ENCODE measurements at regions not wholly inside any gene's neighbourhood (a gene's known extent, or its start where the extent isn't known, plus 50 kb on each side); places are given as distances from the start of the nearest gene placed in this dataset.

DNA sequence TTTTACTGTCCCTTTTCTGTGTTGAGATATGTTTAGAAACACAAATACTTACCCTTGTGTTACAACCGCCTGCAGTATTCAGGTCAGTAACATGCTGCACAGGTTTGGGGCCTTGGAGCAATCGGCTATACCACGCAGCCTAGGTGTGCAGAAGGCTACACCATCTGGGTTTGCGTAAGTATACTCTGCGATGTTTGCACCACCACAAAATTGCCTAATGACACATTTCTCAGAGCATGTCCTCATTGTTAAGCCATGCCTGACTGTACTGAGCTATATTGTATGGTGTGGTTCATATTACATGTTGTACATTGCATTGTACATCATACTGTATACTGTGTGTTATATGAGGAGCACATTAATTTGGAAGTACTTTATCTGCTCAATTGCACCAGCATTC lies 247.4 kb downstream of the RHOU start:
- Mint-ChIP-seq H3K36me3 (ENCODE audit: low read depth) (no peaks in the 10 kb centered on the region), H3K9me3 (no peaks in the 10 kb centered on the region), H3K27me3 (ENCODE audit: low read depth) (peaks cover 5% of the 10 kb centered on the region), H3K4me1 (peaks cover 7% of the 10 kb centered on the region), H3K27ac (ENCODE audit: unreplicated experiment) (no peak overlapping the region), H3K4me3 (no peak overlapping the region)
- no peak for DNase-seq (ENCODE audit: low read depth, low spot score)
- TF ChIP-seq CTCF (conservative IDR thresholded peaks at IDR 0.05) = no peak

DNA sequence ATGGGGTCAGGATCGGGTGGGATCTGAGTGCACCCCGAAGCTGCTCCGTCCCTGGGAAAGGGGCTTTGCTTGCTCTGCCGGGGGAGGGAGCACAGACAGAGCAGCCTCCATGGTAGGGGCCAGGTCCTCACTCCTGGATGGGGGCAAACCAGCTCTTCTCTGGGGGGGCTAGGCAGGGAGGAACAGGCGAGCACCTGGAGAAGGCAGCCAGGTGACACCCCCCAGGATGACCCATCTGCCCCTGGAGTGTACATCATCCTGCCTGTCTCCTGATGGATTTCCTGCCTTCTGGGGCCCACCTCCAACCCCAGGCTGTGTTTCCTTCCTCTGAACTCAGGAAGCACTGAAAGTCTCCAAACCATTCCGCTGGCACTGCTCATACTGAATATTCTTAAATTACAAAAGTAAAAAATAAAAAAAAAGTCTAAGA lies 248.0 kb downstream of the RHOU start:
- H3K27ac Mint-ChIP-seq (ENCODE audit: unreplicated experiment) = no peak overlapping the region
- H3K36me3 Mint-ChIP-seq (ENCODE audit: low read depth) = no peaks in the 10 kb centered on the region
- H3K27me3 Mint-ChIP-seq (ENCODE audit: low read depth) = peaks cover 3% of the 10 kb centered on the region
- DNase-seq (ENCODE audit: low read depth, low spot score) = no peak
- no peak overlapping the region for H3K4me3 Mint-ChIP-seq
- H3K9me3 Mint-ChIP-seq = no peaks in the 10 kb centered on the region
- no peak for TF ChIP-seq CTCF (conservative IDR thresholded peaks at IDR 0.05)
- H3K4me1 Mint-ChIP-seq = peaks cover 5% of the 10 kb centered on the region

GRCh38 chr1:228983661-228984060 lies 248.4 kb downstream of the RHOU start:
- no peak overlapping the region for H3K27ac Mint-ChIP-seq (ENCODE audit: unreplicated experiment)
- no peaks in the 10 kb centered on the region for H3K36me3 Mint-ChIP-seq (ENCODE audit: low read depth)
- H3K4me1 Mint-ChIP-seq = peaks cover 2% of the 10 kb centered on the region
- TF ChIP-seq CTCF (conservative IDR thresholded peaks at IDR 0.05) = no peak
- H3K9me3 Mint-ChIP-seq = no peaks in the 10 kb centered on the region
- no peak for DNase-seq (ENCODE audit: low read depth, low spot score)
- H3K27me3 Mint-ChIP-seq (ENCODE audit: low read depth) = peaks cover 3% of the 10 kb centered on the region
- no peak overlapping the region for H3K4me3 Mint-ChIP-seq

DNA sequence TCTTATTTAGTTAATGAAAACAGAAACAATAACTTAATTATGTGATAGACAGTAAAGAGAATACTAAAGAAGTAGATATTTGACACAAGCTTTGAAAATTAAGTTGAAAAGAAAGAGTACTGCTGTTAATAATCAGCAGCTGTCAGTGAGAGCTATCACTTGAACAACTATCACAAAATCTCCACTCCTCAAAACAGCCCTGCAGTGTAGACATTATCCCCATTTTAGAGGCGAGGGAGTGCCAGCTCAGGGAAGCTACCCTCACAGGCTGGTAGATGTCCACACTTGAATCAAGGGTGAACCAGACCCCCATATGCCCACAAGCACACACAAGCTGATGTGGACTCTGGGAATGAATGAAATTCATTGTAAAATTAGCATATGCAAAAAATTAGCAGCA lies 248.8 kb downstream of the RHOU start:
- no peaks in the 10 kb centered on the region for H3K36me3 Mint-ChIP-seq (ENCODE audit: low read depth)
- no peaks in the 10 kb centered on the region for H3K9me3 Mint-ChIP-seq
- no peak for TF ChIP-seq CTCF (conservative IDR thresholded peaks at IDR 0.05)
- H3K4me1 Mint-ChIP-seq = peaks cover 6% of the 10 kb centered on the region
- no peak overlapping the region for H3K4me3 Mint-ChIP-seq
- DNase-seq (ENCODE audit: low read depth, low spot score) = no peak
- H3K27ac Mint-ChIP-seq (ENCODE audit: unreplicated experiment) = no peak overlapping the region
- peaks cover 3% of the 10 kb centered on the region for H3K27me3 Mint-ChIP-seq (ENCODE audit: low read depth)

DNA sequence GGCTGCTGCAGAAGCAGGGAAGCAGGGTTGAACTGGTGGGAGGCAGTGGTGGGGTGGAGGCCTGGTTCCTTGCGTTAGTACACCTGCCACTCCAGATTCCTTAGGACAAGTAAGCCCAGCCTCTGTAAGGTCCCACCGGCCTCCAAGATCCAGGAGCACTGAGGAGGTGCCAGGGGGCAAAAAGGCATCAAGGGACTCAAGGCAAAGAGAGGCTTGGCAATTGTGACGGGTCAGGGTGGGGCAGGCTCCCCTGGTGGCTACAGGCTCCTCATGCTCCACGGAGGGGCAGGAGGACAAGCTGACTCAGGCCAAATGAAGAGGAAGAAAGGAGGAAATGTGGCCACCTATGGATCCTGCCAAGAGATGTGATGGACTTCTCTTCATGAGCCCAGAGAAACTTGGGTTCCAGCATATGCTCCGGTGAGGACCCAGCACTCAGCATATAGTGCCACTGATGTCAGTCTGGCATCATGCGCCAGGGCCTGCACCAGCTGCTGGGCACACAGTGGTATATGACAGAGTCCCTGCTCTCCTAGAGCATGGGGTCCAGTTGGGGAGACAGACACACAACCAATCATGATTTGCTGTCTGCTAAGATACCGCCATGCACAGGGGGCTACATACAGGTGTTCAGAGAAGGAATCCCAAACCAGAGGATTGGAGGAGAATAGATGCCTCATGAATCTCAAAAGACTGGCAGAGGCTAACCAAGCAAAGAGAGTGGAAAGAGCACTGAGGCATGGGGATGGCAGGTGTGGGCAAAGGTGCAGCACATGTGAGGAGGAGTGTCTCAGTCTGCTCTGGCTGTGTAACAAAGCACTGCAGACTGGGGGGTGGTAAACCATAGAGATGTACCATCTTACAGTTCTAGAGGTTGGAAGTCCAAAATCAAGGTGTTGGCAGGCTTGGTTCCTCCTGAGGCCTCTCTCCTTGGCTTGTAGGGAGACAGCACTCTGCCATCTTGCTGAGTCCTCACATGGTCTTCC lies 249.7 kb downstream of the RHOU start:
- no peak for TF ChIP-seq CTCF (conservative IDR thresholded peaks at IDR 0.05)
- H3K27me3 Mint-ChIP-seq (ENCODE audit: low read depth) = peaks cover under 1% of the 10 kb centered on the region
- H3K36me3 Mint-ChIP-seq (ENCODE audit: low read depth) = no peaks in the 10 kb centered on the region
- peaks cover 9% of the 10 kb centered on the region for H3K4me1 Mint-ChIP-seq
- H3K4me3 Mint-ChIP-seq = no peak overlapping the region
- no peak for DNase-seq (ENCODE audit: low read depth, low spot score)
- H3K9me3 Mint-ChIP-seq = no peaks in the 10 kb centered on the region
- no peak overlapping the region for H3K27ac Mint-ChIP-seq (ENCODE audit: unreplicated experiment)

Data from neural crest cell (in vitro differentiated cells).